Glomerular visceral epithelial cell (primary cell): ENCODE measurements at regions not wholly inside any gene's neighbourhood (a gene's known extent, or its start where the extent isn't known, plus 50 kb on each side); places are given as distances from the start of the nearest gene placed in this dataset.

Experiments used
- DNase-seq: peaks from one replicate; pipeline ENCODE4 v3.0.0-alpha.2; 2016; ENCODE audit errors: extremely low spot score

DNA sequence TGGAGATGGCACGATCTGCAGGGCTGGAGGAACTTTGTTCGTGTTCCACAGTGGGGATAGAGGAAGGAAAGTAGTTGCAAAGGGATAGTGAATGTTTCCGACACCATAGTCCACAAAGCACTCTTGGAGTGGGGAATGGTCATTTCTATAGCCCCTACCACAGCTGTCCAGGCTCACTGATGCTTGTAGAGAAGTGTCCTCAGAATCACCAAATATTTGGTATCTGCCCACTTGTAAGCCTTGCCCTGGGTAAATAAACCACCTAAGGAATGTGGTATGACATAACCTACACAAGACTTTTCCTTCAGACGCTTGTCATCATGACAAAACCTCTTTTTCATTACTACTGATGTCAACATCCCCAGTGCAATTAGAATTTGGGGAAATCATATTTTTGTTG lies 686.5 kb upstream of the ARGLU1 start:
- no peak for DNase-seq

DNA sequence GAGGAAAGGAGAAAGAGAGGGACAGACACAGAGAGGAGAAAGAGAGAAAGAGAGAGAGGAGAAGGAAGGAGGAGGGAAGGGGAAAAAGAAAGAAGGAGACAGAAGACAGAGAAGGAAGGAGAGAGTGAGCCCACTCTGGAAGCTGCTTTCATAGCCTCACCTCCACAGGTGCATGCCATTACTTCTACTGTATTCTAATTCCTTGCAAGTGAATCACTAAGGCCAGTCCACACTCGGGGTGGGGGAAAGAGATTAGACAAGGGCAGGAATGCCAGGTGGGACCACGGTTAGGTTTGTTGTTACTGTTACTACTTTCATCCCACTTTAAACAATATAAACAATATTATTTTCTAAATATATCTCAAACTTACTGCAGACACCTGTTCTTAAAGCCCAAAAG lies 684.5 kb upstream of the ARGLU1 start:
- DNase-seq: no peak

DNA sequence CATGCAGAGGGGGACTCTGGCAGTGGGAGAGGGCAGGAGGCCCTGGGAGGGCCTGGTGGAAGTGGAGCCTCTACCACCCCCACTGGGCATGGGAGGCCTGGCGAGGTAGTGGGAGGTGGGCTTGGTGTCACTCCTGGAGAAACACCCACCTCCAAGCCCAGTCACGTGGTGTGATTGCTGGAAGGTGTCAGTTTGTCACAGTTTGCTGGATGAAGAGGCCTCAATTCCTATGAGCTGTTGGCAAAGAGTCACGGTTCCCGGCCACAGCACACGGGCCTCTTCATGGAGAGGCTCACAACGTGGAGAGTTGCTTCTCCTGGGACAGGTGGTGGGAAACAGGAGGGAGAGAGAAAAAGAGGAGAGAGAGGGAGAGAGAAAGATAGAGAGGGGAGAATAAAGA lies 684.1 kb upstream of the ARGLU1 start:
- DNase-seq: no peak

DNA sequence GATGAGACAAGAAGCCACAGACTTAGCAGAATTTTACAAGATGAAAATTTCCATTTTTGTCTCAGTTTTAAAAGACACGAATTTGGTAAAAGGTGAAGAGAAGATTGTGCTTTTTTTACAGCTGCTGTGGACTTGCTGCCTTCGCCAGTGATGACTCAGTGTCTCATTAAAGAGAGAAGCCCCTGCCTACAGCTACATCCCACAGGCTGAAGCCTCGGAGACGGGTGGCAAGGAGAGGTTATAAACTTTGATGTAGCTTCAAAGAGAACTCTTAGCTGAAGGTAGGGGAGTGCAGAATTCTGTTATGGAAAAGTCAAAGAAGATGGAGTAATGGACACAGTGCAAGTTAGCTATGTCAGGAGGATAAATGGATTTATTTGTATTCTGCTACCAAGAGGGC lies 683.4 kb upstream of the ARGLU1 start:
- DNase-seq: no peak

DNA sequence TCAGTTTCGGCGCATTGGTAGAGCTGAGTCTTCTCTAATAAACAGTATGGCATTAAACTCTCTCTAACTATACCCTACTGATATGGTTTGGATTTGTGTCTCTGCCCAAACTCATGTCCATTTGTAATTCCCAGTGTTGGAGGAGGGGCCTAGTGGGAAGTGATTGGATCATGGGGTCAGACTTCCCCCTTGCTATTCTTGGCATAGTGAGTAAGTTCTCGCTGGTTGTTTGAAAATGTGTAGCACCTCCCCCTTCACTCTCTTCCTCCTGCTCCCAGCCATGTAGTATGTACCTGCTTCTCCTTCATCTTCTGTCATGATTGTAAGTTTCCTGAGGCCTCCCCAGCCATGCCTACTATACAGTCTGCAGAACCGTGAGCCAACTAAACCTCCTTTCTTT lies 682.7 kb upstream of the ARGLU1 start:
- no peak for DNase-seq

DNA sequence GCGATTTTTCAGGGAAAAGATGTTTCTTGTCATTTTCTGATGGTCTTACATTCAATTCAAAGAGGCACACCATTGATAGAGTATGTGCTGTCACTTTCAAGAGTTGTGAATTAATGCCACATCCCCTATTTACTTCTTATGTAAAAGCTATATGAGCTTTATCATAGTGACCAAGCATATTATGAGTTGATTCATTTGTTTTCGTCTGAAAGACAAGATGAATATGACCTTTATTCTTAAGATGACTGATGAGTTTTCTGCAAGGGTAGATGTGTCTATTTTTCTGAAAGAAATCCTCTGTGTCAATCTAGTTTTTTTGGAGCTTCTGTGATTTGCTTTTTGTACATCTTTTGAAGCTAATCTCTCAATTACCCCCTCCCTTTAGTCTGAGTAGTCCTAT lies 676.3 kb upstream of the ARGLU1 start:
- no peak for DNase-seq

DNA sequence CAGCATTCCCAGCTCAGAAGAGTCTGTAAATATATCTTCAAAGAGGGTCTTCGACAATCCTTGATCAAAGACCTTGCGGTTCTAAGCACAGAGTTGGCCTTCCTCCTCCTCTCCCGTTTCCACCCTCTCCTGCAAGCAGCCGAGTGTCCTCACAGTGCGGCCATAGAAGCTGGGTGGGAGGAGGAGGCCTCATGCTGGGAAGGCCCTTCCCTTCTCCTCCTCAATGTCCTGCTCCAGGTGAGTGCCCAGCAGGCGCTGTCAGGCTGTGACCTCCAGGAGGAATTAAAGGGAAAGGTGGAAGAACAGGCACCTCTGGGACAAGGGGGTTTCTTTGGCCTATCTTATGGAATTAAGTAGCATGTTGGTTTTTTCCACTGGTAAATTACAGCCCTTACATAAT lies 674.2 kb upstream of the ARGLU1 start:
- DNase-seq: no peak

DNA sequence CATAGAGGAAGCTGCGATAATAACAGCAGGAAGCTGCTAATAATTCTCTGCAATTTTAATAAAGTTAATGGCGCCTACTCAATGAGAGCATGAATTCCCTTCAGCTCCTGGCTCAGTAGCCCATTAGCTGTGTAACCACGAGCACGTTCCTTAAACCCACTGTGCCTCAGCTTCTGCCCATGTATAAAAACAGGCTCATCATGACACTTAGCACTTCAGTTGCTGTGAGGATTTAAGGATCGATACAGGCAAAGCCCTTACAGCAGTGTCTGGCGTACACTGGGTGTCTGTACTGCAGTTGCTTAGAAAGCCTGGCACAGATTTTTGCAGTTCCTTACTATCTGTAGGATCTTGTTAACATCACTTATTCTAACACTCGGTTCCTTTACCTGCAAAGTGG lies 673.4 kb upstream of the ARGLU1 start:
- DNase-seq: no peak

DNA sequence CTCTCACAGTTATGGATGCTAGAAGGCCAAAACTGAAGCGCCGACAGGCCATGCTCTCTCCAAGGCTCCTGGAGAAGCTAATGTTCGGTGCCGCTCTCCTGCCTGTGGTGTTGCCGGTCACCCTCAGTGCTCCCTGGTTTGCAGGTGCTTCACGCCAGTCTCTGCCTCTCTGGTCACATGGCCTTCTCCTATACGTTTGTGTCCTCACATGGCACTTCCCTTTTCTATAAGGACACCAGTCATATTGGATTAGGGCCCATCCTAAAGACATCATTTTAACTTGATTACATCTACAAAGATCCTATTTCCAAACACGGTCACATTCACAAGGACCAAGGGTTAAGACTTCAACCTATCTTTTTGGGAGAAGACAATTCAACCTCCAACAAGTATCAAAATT lies 671.3 kb upstream of the ARGLU1 start:
- no peak for DNase-seq

DNA sequence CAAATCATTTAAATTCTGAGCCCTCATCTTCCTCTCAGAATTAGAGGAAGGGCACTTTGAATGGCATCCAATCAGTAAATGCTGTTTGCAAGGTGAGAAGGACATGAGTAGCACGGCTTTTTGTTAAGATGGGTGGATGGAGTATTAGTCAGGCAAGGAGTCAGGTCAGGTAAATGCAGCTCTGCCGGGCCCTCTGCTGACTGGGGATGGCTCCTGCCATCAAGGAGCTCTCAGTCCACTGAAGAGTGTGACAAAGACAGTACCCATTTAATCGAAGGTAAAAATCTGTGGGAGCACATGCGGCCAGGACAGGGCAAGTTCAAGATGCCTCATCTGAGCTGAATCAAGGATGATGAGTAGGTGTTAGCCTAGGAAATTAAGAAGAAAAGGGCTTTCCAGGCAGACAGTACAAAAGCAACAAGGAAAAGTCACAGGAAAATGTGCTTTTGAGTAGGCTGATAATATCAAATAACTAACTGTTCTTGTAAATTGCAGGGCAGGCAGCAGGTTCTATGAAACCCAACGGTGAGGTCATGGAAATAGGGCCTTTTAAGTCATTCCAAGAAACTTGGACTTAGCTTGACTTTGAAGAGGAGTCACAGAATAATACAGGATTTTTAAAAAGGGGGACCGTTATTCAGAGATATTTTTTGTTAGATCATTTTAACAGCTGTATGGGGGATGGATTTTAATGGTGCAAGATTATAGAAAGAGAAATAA lies 670.5 kb upstream of the ARGLU1 start:
- DNase-seq: no peak

DNA sequence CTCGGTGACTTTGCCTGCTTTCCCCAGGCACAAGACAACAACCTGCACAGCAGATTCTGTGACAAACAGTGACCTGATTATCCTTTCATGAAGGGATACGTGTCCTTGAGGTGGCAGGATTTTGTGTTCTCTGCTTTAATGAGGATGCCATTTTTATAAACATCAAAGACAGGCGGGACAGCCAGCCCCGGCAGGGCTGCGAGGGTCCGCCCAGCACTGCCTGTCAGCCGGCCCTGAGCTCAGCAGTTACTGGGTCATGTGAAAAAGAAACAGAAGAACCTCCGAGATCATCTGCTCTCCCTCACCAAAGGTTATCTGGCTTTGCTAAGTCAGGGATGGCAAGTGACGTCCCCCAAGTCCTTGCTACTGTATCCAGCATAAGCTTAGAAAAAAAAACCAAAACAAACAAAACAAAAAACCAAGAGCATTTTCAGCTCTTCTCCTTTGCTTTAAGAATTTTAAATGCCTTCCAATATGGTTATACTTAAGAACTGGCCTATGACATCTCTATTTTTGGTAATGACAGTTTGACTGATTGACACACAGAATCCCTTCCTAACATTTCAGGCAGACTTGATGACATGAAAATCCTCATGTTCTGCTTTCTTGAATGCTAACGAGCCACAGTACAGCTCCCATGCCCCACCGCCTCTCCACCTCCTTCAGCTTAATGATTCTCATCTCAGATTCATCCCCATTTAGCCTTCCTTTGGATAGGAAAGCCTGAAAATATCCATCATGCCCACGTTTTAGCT lies 666.6 kb upstream of the ARGLU1 start:
- DNase-seq: no peak

DNA sequence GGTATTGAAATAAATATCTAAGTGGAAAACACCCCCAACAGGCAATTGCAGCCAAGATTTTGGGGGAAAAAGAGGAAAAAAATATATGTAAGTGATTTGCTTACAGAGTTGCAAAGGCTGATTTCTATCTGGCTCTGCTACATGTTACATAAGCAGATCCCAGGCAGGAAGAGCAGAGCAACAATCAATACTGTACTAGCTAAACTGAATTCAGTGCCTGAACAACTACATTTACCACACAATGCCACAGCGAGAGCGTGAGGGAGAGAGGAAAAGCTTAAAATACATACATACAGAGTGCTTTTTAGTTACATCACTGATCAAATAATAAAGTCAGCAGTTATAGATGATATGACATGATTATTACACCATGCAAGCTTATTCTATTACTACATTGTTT lies 665.6 kb upstream of the ARGLU1 start:
- DNase-seq: no peak

DNA sequence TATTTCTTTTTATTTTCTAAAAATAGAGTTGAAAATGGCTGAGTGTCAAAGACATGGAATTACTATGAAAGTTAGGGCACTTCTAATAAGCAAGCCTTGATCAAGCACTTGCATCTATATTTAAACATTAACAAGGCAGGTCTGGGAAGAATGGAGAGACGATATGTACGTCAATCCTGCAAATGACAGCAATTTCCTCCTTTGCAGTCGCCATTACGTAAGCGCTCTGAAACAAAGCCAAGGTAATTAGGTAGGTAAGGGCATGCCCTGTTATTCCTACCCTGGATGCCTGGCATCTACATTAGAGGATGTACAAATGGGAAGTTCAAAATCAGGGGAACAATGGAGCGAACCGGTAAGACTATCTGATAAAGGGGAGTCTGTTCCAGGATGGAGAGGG lies 664.0 kb upstream of the ARGLU1 start:
- DNase-seq: no peak

DNA sequence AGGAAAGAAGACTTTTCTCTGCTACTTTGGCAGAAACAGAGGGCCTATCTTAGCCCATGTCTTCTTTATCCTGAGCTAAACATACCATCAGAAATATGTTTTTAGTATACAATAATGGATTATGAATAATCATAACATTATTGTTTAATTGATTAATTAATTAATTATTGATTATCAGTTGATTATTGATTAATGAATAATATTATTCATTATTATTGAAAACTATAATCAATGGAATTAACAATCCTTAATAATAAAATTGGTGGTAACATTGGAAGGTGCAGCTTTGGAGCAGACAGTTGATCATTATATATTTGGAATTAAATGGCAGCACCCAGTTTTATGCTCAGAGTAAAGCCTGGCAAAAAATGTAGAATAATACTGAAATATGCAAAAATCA lies 655.9 kb upstream of the ARGLU1 start:
- no peak for DNase-seq

DNA sequence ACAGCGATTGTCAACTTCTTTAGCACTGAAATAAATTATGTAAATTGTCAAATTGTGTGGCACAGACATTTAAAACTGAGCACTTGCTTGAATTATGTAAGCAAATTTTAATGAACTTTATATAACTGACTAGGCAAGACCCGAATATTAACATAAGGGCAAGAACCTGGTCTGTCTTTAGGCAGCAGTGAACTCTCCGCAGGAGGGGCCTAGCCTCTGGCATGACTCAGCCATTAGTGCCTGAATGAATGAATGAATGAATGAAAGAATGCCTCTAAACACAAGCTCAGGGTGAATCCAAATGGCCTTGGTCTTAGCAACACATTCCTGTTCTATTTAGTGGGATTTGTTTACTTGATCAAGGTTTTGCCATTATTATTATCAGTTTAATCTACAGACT lies 654.7 kb upstream of the ARGLU1 start:
- no peak for DNase-seq

DNA sequence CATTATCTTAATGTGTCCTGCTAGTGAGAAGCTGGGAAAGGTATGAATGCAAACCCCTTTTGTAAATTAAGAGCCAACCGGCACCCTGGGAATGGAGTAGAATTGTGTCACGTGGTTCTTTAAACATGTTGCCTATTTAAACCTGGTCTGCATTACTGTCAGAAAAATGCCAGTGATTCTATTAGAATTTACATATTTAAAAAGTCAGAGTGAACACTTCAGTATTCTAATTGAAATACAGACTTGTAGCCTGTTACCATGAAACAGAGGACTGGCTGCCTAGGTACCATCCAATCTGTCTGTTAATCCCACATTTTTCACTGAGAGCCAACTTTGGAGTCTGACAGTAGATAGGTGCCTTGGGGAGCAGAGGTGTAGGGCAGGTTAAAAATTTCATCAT lies 652.3 kb upstream of the ARGLU1 start:
- DNase-seq: no peak

DNA sequence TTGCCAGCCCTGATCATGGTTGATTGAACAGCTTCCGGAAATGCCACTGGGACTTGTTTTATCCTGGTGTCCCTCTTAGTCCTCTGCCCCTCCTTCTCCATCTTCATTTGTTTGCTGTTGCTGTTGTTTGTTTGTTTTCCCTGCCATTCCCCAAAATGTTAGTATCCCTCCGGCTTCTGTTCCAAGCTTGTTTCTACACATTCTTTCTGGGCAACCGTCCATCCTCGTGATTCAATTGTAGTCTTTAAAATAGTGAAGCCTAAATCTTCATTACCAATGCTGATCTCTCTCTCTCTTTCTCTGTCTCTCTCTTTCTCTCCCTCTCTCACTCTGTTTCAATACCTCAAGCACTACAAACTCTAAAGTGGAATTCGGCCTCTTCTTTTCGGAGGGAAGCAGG lies 649.3 kb upstream of the ARGLU1 start:
- peak; percentile 13 for DNase-seq

DNA sequence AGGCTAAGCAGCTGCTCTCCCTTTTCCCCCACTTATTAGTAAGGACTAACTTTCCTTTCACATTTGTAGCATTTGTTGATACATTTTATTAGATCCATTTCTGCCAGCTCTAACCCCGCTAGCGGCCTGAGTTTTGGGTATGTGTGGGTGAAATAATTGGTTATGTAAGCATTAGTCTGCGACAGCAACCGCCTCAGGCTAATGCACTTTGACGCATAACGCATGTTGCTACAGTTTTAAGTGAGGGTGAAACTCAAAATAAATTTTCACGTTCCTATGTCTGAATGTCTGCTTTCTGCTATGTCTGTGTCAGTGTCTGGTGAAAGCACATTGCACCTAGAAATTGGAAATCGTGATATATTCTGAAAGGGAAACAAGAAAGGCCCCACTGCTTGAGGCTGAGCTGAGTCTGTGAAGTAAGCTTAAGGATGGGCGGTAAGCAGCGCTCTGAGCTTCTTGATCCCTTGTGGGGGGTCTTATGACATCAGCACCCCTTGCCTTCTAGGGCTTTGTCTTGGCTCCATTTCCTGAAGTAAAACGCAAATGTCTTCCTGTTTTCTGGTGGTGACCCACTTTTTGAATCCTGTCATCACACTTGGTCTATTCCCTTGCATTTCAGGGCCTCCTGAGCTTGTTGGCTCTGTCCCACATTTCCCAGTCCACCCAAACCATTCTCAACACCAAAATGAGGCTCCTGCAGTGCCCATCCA lies 648.3 kb upstream of the ARGLU1 start:
- no peak for DNase-seq

DNA sequence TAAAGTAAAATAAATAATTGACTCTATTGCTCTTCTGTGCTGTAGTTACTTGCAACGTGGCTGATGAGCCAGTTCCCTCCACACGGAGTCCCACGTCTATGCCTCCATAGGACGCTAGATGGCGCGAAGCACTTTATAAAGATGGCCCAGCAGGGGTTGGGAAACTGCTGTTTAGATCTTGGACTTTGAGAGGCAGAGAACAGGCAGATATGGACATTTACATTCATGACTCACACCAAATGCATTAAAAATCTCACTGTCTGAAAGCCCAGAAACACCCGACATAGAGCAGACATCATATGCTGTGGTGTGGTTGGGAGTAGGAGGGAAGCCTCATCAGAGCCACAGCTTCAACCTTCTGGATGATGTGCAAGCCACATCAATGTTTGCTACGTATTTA lies 643.1 kb upstream of the ARGLU1 start:
- DNase-seq: peak; percentile 86

DNA sequence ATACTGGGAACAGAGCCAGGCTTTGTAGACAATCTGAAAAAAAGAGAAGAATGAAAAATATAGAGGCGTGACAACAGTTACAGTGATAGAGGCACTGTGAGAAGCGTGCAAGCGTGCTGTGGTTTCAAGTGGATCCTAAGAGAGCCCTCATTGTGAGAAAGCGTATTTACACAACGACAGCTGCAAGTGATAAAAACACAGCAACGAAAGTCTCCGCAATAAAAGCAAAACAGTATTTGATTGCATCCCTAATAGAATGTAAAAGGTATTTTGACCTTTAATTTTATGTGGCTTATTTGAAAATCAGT lies 642.7 kb upstream of the ARGLU1 start:
- DNase-seq: no peak

DNA sequence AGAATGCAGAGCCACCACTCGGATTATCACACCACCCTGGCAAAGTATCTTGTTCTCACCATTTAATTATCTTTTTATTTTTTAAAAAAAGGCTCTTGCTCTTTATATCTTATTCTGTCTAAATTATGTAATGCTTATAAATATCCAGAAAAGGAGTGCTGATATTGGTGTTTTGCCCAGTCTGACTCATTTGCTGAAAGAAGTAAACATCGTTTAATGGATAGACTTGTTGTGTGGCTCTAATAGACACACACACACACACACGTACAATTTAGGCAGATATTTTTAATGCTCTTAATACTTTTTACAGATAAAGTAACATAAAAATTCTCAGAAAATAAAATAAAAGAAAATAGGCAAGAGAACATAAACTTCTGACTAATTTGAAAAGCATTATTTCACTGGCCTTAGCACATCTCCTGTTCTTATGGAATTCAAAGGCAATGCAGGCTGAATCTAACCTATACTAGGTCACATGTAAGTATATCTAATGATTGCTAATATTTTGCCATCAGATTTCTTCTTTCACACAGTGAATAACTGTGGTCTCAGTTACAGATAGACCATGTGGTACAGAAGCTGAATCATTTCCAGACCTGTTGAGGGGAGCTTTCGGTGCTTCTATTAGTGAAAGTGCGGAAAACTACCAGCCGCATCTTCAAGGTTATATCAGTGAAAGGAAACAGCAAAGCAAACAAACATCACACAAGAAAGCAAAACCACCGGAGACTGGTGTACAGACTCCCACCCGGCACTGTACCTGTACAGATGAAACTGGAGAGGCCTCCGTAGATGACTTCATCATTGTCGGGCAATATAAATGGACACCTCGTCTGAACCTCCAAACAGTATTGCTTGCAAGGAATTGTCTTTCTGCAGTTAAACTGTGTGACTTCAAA lies 642.1 kb upstream of the ARGLU1 start:
- DNase-seq: no peak

DNA sequence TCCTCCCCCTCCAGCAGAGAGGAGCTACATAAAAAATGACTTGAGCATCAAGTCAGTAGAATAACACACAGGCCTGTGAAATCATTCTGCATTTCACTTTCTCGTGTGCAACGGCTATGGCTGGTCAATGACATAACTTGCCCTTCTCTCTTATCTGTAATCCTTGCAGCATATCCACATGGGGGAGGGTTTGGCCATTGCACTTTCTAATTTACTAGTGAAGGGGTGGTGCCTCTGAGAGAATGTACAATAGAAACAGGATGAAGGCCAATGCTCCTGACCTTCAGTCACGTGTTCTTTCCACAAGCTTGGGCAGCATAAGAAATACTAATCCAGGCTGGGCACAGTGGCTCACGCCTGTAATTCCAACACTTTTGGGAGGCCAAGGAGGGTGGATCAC lies 641.0 kb upstream of the ARGLU1 start:
- DNase-seq: no peak
